ENCODE measurements at regions not wholly inside any gene's neighbourhood (a gene's known extent, or its start where the extent isn't known, plus 50 kb on each side); places are given as distances from the start of the nearest gene placed in this dataset.
"Not testable (repeated sequence)": the region's sequence is repeated elsewhere in the genome, so short reads cannot be mapped to it uniquely, and the experiment has no call there.

DNA sequence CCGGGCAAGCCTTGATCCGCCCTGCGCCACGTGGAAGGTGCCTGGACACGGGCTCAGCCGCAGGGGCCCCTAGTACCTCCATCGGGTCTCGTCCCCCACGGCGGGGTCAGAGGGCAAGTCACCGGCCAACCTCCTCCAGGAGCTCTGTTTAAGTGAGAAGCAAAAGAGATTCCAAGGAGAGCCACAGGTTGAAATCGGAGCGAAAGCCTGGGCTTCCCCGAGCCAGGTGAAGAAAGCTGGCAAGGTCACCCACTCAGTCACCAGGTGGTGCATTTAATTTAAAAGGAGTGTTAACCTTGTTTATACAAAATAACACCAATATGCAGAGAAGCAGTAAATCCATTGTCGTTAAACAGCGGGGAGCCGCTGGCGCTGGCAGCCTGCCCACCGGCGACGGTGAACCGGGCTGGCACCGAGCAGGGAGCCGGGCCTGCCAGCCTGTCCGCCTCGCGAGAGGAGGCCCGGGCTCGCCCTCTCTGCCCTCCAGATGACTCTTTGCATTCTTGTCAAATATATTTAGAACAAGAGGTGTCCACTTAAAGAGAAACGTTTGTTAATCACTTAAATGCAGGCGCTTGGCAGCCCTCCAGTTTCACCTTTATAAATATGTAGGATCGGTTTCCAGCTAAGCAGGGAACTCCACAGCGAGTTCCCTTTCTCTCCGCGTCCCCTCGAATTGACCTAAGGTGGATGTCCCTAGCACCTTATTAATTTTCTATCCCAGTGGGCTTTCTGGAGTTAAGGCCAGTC is 277.3 kb upstream of the NR2F2 start:
- DNase-seq: no peak

DNA sequence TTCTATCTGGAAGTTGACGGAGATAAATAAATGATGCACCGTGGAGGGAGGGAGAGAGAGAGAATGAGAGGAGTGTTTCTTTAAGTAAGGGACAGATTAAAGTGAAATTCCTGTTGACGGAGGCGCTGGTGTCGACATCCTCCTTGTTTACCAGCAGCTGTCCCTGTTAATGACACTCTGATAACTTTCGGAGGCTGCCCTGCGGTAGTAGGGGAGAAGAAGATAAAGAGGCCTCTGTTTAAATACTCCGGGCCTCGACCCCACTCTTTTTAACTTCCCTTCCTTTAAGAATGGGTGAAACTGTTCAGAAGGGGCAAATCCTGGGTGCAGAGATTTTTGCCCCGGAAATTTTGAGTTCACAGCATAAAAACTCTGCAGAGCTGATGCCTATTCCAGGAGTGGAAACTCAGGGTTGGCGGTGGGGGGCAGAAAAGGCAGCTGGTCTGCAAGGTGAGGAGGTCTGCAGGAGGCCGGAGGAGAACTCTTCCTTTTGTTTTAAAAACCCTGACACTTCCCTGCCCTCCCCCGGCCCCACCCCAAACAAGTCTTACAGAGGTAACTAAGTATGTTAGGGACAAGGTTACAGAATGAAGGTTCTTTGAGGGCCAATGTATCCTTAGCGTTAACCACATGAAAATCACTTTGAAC is 276.6 kb upstream of the NR2F2 start:
- DNase-seq: no peak

DNA sequence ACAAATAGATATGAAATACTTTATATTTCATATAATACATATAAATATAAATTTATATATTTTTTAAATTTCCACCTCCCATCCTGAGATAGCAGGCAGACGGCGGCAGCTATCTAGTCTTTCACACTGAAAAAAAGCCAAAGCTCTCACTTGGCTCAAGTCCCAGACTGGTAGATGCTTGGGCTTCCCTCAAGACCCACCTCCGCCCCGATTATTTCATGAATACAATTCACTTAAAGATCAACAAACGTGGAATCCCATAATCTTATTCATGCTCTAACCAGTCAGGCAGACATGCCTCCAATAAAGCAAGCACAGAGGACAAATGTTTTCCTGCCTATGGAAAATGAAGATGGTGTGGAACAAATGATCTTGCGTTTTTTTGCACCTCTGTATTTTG is 275.9 kb upstream of the NR2F2 start:
- DNase-seq: no peak

DNA sequence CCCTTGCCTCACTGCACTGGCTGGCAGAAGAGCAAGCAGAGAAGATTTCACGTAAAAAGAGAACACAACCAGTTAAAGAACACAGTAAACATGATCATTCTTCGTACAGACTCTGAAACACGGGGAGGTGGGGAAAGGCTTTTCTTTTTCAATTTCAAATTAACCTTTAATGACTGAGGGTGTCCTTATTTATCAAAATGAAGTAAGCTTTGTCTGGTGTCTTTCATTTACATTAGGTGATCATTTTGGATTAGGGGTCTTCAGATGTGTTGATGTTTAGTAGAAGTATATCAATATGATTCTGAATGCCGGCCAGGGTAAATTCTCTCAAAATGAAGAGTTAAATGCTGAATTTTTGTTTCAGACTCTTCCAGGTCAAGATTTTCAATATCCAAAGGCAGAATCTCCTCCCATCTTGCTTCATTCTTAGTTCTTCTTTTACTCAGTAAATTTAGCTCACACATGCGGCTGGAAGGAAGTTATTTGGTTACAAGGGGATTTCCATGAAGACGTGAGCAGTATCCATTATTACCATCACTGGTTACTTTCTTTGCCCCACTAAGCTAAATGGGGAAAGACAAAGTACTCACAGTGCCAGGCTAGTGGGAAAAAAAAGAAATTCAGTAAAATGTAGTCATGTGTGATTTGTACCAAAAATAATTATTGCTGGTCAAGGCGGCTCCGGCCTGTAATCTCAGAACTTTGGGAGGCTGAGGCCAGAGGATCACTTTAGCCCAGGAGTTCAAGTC is 272.2 kb upstream of the NR2F2 start:
- DNase-seq: peak; percentile 62 to 84

DNA sequence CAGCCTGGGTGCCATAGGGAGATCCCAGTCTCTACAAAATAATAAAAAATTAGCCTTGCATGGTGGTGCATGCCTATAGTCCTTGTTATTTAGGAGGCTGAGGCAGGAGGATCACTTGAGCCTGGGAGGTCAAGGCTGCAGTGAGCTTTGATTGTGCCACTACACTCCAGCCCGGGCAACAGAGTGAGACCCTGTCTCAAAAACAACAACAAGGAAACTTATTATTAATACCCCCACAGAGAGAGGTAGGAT is 271.7 kb upstream of the NR2F2 start:
- DNase-seq: not testable (repeated sequence)

DNA sequence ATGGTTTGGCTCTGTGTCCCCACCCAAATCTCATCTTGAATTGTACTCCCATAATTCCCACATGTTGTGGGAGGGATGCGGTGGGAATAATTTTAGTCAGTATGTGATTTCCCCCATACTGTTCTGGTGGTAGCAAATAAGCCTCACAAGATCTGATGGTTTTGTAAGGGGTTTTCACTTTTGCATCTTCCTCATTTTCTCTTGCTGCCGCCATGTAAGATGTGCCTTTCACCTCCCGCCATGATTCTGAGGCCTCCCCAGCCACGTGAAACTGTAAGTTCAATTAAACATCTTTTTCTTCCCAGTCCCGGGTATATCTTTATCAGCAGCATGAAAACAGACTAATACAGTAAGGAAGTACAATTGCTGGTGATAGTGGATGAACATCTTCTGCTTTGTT is 269.9 kb upstream of the NR2F2 start:
- DNase-seq: not testable (repeated sequence)

DNA sequence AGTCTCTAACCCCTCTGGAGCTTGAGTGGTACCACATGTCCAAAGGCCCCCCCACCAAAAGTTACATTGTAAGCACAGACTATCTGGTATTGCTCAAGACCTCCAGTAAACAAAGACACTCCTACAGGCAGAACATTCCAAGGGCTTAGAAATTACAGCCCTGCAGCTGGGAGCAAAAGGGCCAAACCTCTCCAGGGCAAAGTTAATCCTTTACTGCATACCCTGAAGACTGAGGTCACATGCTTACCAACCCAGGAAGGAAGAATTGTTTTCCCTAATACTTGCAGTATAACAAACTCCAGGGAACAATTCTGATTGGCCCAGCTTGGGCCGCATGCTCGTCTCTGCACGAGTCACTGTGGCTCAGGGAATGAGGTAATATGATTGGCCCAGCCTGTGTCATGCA is 266.1 kb upstream of the NR2F2 start:
- no peak for DNase-seq

DNA sequence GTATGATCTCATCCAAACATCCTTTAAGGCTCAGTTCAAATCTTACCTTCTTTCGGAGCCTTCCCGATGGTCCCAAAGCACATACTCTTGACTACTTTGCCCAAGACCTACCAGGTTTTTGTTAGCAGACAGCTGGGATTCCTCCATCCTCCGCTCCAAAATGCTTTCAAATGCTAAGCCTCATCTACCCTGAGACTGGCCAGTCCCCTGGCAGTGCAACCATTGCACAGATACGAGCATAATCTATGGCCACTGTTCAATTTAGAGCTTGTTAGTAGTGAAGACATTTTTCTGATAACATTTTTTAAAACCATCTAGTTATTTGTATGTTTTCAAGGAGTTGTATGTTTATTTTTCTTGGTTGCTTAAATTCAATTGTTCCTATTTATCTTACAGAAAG is 264.4 kb upstream of the NR2F2 start:
- DNase-seq: no peak

DNA sequence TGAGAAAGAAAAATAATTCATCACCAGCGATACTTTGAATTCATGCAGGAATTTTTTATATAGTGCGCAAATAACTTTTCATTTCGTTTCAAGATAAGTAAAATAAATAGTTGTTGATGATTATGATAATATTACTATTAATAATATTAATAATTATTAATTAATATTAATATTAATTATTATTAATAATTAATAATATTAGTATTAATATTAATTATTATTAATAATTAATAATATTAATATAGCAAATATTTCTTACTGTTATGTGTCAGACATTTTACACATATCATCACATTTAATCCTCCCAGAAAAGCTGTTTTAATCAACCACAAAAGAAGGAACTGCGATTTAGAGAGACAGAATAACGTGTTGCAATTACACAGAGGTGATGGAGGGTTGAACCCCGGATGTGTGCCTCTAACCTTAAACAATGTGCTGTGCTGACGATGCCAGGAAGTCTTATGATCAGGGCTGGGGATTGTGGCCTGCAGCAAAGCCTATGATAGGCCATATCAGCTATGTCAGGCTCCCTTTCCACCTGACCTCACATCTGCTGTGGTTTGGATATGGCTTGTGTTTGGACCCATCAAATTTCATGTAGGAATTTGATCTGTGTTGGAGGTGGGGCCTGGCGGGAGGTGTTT is 263.5 kb upstream of the NR2F2 start:
- DNase-seq: no peak

DNA sequence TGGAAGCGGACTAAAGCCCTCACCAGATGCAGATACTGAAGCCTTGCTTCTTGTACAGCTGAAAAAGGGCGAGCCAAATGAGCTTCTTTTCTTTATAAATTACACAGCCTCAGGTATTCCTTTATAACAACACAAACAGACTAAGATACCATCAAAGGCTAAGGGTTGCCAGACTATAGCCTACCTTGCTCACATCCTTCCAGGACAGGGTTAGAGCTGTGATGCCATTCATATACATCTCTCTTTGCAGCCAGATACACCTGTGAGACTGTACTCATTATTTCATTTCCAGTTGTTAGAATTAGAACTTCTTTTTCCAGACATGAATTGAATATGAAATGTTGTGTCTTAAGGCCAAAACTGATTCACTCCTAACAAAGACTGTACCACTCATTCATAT is 262.8 kb upstream of the NR2F2 start:
- DNase-seq: no peak

DNA sequence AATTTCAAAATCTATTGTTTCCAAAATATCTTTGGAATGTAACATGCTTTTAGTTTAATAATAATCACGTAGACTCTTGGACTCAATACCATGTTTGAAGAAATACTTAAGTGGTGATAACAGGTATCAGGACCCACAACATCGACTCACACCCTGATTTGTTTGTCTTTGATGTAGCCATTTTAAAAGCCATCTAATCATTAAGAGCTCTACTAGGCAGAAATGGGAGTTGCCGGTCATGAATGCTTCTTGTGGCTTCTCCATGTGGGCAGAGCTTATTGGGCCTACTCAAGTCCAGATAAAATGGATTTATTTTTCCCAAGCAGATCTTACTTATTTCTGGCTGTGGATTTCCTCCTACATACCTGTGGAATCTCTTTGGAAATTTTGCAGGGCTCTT is 261.6 kb upstream of the NR2F2 start:
- no peak for DNase-seq

DNA sequence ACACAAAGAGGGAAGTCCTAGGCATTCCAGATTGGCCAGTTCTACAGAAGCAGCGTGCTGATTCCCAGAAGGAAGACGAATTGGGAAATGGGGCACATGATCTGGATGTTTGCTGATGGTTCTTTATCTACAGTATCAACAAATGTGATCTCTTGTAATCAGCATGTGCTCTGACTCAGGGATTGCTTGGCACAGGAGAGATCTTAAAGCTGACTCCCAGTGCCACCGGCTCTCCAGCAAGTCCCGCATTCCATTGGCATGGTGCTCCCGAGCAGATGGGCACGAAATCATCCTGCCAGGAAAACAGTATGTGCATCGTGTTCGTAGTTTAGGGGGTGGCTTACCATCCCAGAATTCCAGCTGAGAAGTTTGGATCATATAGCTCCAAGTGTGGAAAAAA is 259.9 kb upstream of the NR2F2 start:
- DNase-seq: no peak

DNA sequence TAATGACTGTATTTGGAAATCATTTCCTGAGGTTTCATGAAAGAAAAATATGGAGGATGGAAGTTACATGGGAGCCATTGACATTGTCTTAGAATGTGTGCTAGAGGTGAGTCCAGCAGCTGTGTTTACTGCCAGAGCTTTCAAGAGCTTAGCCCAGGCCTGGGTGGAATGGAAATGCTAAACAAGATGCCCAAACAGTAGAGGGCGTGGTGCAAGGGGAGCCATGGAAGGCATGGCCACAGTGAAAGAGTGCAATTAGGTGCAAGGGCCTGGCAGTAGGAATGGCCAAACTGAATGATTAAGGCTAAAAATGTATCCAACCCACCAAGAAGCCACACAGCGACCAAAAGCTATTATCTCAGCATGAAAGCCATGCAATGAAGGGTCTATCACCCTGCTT is 257.7 kb upstream of the NR2F2 start:
- no peak for DNase-seq

DNA sequence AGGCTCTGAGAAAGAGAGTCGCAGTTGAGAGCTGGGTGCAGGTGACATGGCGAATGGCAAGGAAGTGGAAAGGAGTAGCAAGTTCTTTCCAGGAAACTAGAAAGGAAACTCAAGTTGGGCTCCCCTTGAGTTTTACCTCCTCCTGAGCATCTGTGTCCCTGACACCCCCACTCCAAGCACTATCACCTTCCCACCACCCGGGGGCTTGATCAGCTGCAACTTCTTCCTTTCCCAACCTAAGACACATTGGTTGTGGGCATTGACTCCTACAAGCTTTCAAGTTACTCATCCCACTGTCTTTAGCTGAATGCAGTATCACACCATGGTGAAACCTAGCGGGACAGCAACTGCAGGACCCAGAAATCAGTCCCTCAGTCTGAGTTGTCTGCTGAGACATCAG is 256.6 kb upstream of the NR2F2 start:
- no peak for DNase-seq

DNA sequence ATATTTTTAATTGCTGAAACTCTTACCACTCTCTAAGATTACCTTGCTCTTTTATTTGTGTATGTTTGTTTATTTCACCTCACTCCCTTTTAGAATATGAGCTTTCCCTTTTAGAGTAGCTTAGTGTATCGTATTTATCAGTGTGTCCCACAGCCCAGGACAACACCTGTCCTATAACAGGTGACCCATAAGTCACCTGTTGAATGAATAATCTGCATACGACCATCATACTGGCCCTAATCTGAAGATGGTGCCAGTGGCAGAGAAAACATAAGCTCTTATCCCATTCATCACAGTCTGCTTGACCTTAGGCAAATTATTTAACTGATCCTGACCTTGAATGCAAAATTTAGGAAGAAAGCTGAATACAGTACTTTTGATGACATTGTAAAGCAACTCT is 254.6 kb upstream of the NR2F2 start:
- no peak for DNase-seq

DNA sequence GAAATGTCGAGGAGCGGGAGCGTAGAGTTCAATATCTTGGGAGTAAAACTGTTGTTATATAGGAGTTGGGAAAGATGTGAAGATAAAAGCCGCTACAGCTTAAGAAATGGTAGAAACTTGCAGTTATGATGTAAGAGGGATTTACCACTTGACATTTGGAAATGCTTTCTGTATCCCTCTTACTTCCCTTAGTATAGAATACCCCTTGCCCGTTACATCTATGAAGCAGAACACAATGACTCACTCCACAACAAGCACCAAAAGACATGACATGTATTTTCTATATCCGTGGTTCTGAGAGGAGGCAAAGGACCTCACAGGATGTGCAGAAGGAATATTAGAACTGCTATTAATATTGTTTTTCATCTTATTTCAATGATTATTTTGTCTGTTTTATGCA is 254.2 kb upstream of the NR2F2 start:
- DNase-seq: peak in 1 of 2 donors; percentile 30

DNA sequence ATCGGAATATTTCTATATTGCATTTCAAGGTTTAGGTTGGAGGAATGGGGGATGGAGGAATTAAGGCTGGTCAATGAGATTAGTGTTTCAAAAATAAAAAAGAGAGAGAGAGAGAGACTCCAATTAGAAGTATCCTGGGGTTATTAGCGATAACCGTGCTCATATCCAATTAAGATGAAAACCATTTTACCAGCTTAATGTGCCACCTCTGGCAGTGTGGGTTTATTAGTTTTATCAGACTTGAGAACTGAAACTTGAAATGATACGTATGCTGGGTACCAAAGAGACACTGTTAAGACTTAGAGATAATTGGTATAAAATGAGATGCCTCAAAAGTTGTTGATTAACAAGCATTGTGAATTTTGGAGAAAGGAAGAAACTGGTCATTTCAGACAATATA is 251.5 kb upstream of the NR2F2 start:
- no peak for DNase-seq

DNA sequence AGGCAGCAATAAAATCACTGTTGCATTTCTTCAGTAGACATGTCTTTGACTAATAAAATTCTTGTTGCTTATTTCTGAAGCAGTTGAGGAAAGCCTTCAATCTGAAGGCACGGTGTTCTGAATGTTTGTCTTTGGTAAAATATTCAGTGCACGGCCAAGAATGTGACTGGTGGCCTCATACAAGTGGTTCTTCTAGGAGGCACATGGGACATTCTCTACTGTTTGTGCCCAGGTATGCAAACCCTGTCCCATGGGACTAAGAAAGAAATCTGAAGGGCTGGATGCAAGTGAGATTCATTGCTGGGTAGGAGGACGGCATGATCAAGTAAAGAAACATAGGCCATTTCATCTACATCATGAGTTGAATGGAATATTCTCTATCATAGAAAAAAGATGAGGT is 250.6 kb upstream of the NR2F2 start:
- no peak for DNase-seq

DNA sequence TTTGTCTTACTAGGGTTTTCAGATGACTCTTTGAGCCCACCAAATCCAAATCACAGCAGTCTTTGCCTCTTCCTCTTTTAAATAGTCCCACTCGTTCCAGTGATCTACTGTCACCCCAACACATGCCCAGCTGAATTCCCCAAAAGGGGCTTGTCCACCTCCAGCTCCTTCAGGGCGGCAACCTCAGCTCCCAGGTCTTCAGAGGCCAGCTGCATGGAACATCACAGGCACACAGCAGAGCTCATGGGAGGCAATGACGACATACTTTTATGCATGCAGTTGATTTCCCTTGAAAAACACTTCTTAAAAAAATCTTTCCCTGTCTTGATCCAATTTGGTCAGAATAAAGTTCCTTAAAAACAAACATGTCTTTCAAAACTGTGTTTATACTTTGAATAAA is 244.3 kb upstream of the NR2F2 start:
- no peak for DNase-seq

DNA sequence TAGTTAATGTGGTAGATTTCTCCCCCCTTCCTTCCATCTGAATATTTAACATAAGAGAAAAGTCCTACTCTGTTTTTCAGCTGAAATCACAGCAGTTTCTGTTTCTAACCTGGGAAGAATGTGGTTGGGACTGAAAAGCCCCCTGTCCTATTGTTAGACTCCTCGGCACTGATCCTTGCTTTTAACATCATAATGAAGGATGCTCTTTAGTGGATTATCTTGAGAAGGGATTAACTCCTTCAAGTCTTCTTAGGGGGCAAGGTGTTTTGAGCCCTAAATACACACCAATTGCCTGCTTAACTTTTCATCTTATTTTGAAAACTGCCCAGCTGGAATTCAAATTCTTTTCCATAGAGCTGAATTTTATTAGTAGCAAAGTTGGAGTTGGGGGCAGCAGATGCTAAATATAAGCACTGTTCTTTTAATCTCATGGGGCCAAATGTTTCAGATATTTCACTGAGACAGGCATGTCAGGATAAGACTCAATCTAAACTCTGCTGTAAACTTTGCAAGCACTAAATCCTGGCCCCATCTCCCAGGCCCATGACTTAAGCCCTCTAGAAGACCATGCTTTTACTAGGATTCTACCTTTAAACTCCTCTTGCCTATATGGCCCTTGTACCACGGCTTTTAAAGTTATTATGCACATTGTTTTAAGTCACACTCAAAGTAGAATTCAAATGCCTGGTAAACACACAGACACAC is 243.2 kb upstream of the NR2F2 start:
- DNase-seq: no peak

DNA sequence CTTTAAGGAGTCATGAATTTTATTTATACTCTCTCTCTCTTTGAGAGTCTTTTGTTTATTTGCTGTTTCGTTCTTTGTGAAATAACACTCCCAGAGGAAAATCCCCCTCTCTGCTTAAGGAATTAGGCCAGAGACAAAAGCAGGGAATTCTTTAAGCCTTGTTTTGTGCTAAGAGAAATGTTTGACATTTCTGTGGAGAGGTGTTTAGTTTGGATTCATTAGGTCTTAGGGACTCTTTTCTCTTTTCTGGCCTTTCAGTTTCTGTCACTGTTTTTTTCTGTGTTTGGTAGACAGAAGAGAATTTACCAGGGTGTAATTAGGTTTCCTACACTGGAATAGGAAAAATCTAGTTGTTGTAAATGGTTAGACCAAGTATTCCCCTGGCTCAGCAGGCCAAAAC is 241.8 kb upstream of the NR2F2 start:
- DNase-seq: no peak

DNA sequence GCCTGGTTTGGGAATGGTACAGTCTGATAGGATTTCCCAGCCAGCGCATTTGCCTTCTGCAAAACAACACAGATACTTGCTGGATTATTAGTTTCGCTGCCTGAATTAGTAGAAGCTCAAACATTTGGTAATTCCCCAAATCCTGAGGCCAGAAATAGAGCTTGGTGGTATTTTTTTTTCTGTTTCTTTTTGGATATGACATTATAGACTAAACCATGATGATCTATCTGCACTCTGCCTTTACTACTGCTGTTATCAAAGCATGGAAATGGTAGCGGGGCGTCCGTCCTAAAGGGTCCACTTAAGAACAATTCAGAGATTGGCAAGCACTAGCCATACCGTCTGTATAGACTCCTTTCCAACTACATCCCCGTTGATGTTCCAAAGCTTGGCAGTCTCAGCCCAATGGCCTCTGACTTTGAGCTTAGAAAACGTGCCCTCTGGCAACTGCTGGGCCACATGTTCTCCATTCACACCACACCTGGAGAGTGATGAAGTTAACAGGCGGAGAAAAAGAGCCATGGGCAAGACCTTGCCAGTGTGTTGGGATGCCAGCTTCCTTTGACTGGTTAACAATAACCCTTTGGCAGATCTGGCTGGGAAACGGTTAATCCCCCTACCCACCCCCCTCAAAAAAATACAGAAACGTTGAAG is 241.0 kb upstream of the NR2F2 start:
- DNase-seq: no peak

DNA sequence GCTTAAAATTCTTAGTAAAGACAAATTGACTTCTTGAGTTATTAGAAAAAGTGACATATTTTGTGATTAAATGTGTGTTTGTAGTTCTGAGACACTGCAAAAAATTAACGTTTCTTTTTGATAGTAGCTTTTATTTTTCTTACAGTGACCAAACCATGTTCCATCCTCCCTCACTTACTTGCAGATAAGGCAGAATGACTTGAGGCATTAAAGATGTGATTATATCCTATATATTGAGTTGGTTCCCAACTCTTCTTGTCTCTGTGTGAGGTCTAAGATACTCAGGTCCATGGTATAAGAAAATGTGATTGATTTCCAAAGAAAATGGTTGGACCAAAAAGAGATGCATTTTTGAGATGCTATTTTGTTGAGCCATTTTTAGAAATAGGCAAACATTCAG is 238.3 kb upstream of the NR2F2 start:
- DNase-seq: no peak
